MCF 10A (cell line): ENCODE measurements at regions not wholly inside any gene's neighbourhood (a gene's known extent, or its start where the extent isn't known, plus 50 kb on each side); places are given as distances from the start of the nearest gene placed in this dataset.

ENCODE experiments used
- BruUV-seq: library from RNA; stranded (reverse); fragments of 400-500 nt; replicated peaks from 2 replicates; lab custom pipeline; 2021; lab: Mats Ljungman, UMichigan
- CTCF ChIA-PET: fragments of 300-600 bp; sonication (Branson Sonifier 250); formaldehyde crosslinking; extraction: SDS; loops from one replicate; lab custom pipeline; 2021; ENCODE audit warnings: antibody characterized with exemption, inconsistent platforms; lab: Yijun Ruan, JAX
- POLR2A ChIA-PET: fragments of 300-600, 350-650 bp; sonication (Branson Sonifier 250); formaldehyde crosslinking; extraction: SDS; loops from one replicate; lab custom pipeline; 2020; ENCODE audit warnings: antibody characterized with exemption, inconsistent platforms; lab: Yijun Ruan, JAX
- DNase-seq: peaks from one replicate; pipeline ENCODE4 v3.0.0-alpha.2; 2018; ENCODE audit not compliant: unreplicated experiment
- H3K27ac Mint-ChIP-seq: one replicate; pipeline ENCODE4 v1.8.0; 2022; ENCODE audit warnings: mild to moderate bottlenecking, low read depth, mixed read lengths; ENCODE audit not compliant: unreplicated experiment
- H3K27me3 Mint-ChIP-seq: one replicate; pipeline ENCODE4 v1.8.0; 2022; ENCODE audit warnings: mixed read lengths; ENCODE audit not compliant: insufficient read depth, unreplicated experiment
- H3K36me3 Mint-ChIP-seq: one replicate; pipeline ENCODE4 v1.8.0; 2022; ENCODE audit warnings: mild to moderate bottlenecking, moderate library complexity, mixed read lengths; ENCODE audit not compliant: insufficient read depth, unreplicated experiment
- H3K4me1 Mint-ChIP-seq: one replicate; pipeline ENCODE4 v1.8.0; 2022; ENCODE audit warnings: mixed read lengths; ENCODE audit not compliant: insufficient read depth, unreplicated experiment
- H3K4me3 Mint-ChIP-seq: one replicate; pipeline ENCODE4 v1.8.0; 2022; ENCODE audit warnings: mild to moderate bottlenecking, moderate library complexity, mixed read lengths; ENCODE audit not compliant: unreplicated experiment
- H3K9me3 Mint-ChIP-seq: one replicate; pipeline ENCODE4 v1.8.0; 2022; ENCODE audit warnings: mixed read lengths; ENCODE audit not compliant: unreplicated experiment
- intact Hi-C: fragments of 100-400 bp; cut with micrococcal nuclease; formaldehyde crosslinking; loops from 2 replicates; pipeline ENCODE4 v1.14.1; 2022
- TF ChIP-seq, protein P1 (sequence below): fragments of 200-600 bp; IDR thresholded peaks from one replicate; pipeline ENCODE4 v1.8.0; 2022; ENCODE audit warnings: antibody characterized with exemption, mild to moderate bottlenecking; ENCODE audit not compliant: unreplicated experiment

DNA sequence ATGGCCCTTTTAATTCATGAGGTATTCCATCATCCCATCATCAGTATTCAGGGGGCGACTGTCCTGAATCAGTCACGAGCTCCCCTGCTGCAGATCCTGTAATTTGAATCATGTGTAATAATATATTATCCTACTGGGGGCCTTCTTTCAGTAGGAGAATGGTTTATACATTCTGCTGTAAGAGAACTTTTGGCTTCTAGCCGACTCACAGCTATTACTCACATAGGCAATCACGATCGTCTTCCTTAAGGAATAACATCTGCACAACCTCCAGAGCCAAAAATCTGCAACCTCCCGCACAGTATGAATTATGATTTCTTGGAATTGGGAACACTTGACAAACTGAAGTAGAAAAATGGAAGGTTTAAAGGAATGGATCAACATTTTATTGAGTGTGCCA, 343.0 kb downstream of the USP25 start:
- H3K27me3 Mint-ChIP-seq = peaks cover 28% of the 10 kb centered on the region
- H3K4me1 Mint-ChIP-seq = no peaks in the 10 kb centered on the region
- intact Hi-C loops = loop anchor here (10.0 kb wide), 1 partner anchor 972 kb away; no protein-coding TSS in a partner anchor
- H3K36me3 Mint-ChIP-seq = no peaks in the 10 kb centered on the region
- peak; percentile 33 for DNase-seq
- BruUV-seq = no TSS peak
- H3K4me3 Mint-ChIP-seq = no peak overlapping the region
- ChIA-PET POLR2A (no interaction called here), CTCF (interaction anchor here (0.6 to 1.7 kb wide), 3 partner anchors 9 to 257 kb away, joined by 3 to 5 read pairs (median 5); no protein-coding TSS in a partner anchor)
- H3K27ac Mint-ChIP-seq = no peak overlapping the region
- no peaks in the 10 kb centered on the region for H3K9me3 Mint-ChIP-seq
- TF ChIP-seq, protein P1, sequence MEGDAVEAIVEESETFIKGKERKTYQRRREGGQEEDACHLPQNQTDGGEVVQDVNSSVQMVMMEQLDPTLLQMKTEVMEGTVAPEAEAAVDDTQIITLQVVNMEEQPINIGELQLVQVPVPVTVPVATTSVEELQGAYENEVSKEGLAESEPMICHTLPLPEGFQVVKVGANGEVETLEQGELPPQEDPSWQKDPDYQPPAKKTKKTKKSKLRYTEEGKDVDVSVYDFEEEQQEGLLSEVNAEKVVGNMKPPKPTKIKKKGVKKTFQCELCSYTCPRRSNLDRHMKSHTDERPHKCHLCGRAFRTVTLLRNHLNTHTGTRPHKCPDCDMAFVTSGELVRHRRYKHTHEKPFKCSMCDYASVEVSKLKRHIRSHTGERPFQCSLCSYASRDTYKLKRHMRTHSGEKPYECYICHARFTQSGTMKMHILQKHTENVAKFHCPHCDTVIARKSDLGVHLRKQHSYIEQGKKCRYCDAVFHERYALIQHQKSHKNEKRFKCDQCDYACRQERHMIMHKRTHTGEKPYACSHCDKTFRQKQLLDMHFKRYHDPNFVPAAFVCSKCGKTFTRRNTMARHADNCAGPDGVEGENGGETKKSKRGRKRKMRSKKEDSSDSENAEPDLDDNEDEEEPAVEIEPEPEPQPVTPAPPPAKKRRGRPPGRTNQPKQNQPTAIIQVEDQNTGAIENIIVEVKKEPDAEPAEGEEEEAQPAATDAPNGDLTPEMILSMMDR = no peak

GRCh38 chr21:16073586-16073985, 343.8 kb downstream of the USP25 start:
- ChIA-PET CTCF (interaction anchor here (0.8 kb wide), 1 partner anchor 256 kb away, joined by 5 read pairs; no protein-coding TSS in a partner anchor), POLR2A (no interaction called here)
- peaks cover 28% of the 10 kb centered on the region for H3K27me3 Mint-ChIP-seq
- TF ChIP-seq, protein P1 = no peak
- H3K4me3 Mint-ChIP-seq = no peak overlapping the region
- no peaks in the 10 kb centered on the region for H3K9me3 Mint-ChIP-seq
- no TSS peak for BruUV-seq
- no peaks in the 10 kb centered on the region for H3K36me3 Mint-ChIP-seq
- no peaks in the 10 kb centered on the region for H3K4me1 Mint-ChIP-seq
- H3K27ac Mint-ChIP-seq = no peak overlapping the region
- intact Hi-C loops = loop anchor here (10.0 kb wide), 1 partner anchor 971 kb away; no protein-coding TSS in a partner anchor
- DNase-seq = no peak

- H3K9me3 Mint-ChIP-seq = no peaks in the 10 kb centered on the region
- peaks cover 6% of the 10 kb centered on the region for H3K4me1 Mint-ChIP-seq
- H3K4me3 Mint-ChIP-seq = no peak overlapping the region
- CTCF ChIA-PET = no interaction called here
- no peaks in the 10 kb centered on the region for H3K36me3 Mint-ChIP-seq
- no peak overlapping the region for H3K27ac Mint-ChIP-seq
- intact Hi-C loops = loop anchor here (10.0 kb wide), 1 partner anchor 970 kb away; no protein-coding TSS in a partner anchor
- TF ChIP-seq, protein P1 = no peak
- H3K27me3 Mint-ChIP-seq = peaks cover 28% of the 10 kb centered on the region
- no TSS peak for BruUV-seq
- DNase-seq = no peak
- POLR2A ChIA-PET = no interaction called here
Observed at GRCh38 chr21:16074950-16075489, 345.2 kb downstream of the USP25 start.

- Mint-ChIP-seq H3K27me3 (peaks cover 26% of the 10 kb centered on the region), H3K4me1 (peaks cover 7% of the 10 kb centered on the region), H3K9me3 (no peaks in the 10 kb centered on the region), H3K36me3 (no peaks in the 10 kb centered on the region), H3K4me3 (no peak overlapping the region), H3K27ac (no peak overlapping the region)
- ChIA-PET CTCF (no interaction called here), POLR2A (no interaction called here)
- DNase-seq = no peak
- TF ChIP-seq, protein P1 = no peak
- no TSS peak for BruUV-seq
- intact Hi-C loops = loop anchor here (10.0 kb wide), 1 partner anchor 969 kb away; no protein-coding TSS in a partner anchor
Observed at GRCh38 chr21:16075649-16076282, 346.0 kb downstream of the USP25 start.
